Glutamatergic neuron (in vitro differentiated cells): ENCODE measurements at regions not wholly inside any gene's neighbourhood (a gene's known extent, or its start where the extent isn't known, plus 50 kb on each side); places are given as distances from the start of the nearest gene placed in this dataset.

Experiments
- DNase-seq: peaks from one replicate; pipeline ENCODE4 v3.0.0; 2022
- H3K27ac Mint-ChIP-seq: one replicate; pipeline ENCODE4 v1.8.0; 2020; ENCODE audit warnings: mild to moderate bottlenecking, mixed read lengths, inconsistent platforms; ENCODE audit not compliant: unreplicated experiment
- H3K27me3 Mint-ChIP-seq: one replicate; pipeline ENCODE4 v1.8.0; 2020; ENCODE audit warnings: mild to moderate bottlenecking, moderate library complexity, mixed read lengths, inconsistent platforms; ENCODE audit not compliant: unreplicated experiment
- H3K36me3 Mint-ChIP-seq: one replicate; pipeline ENCODE4 v1.8.0; 2020; ENCODE audit warnings: mild to moderate bottlenecking, mixed read lengths, inconsistent platforms; ENCODE audit not compliant: unreplicated experiment
- H3K4me1 Mint-ChIP-seq: one replicate; pipeline ENCODE4 v1.8.0; 2020; ENCODE audit warnings: mild to moderate bottlenecking, low read depth, mixed read lengths, inconsistent platforms; ENCODE audit not compliant: unreplicated experiment
- H3K4me3 Mint-ChIP-seq: one replicate; pipeline ENCODE4 v1.8.0; 2020; ENCODE audit warnings: mild to moderate bottlenecking, mixed read lengths, inconsistent platforms; ENCODE audit not compliant: unreplicated experiment
- H3K9me3 Mint-ChIP-seq: one replicate; pipeline ENCODE4 v1.8.0; 2020; ENCODE audit warnings: mild to moderate bottlenecking, moderate library complexity, mixed read lengths, inconsistent platforms; ENCODE audit not compliant: unreplicated experiment
- TF ChIP-seq, protein P1 (sequence below): fragments of 200-600 bp; sonication (generic); IDR thresholded peaks from one replicate; pipeline ENCODE4 v1.5.0; 2021; ENCODE audit not compliant: partially characterized antibody, unreplicated experiment

DNA sequence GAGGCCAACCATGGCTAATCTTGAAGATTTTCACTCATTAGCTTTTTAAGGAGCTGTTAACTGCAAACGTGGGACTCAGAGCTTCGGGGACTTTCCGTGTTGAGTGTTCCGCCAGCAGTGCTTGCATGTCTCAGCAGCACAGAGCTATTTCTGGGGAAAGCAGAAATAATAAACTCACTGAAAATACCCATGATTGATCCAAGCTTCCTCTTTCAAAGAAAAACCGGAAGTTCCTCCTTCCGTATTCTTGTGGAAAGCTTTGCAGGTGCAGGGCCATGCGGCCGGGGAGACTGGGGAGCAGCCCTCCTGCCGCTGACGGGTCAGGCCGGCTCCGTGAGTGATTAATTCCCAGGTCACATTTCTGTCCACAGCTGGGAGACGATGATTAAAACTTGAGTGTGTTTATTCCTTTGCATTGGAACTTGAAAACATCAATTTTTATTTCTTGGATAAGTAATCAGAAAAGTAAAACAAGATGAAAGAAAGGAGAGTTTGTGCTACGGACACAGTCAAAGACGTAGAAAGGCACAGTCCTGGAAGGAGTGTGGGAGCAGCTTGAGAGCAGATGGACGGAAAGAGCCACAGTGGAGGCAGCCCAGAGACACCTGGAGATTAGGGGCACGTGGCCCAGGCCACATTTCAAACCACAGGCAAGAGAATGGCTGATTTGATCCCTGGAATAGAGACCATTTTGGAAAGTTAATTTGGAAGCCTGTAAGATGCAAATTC lies 54.2 kb upstream of the CTDP1 start:
- TF ChIP-seq, protein P1, sequence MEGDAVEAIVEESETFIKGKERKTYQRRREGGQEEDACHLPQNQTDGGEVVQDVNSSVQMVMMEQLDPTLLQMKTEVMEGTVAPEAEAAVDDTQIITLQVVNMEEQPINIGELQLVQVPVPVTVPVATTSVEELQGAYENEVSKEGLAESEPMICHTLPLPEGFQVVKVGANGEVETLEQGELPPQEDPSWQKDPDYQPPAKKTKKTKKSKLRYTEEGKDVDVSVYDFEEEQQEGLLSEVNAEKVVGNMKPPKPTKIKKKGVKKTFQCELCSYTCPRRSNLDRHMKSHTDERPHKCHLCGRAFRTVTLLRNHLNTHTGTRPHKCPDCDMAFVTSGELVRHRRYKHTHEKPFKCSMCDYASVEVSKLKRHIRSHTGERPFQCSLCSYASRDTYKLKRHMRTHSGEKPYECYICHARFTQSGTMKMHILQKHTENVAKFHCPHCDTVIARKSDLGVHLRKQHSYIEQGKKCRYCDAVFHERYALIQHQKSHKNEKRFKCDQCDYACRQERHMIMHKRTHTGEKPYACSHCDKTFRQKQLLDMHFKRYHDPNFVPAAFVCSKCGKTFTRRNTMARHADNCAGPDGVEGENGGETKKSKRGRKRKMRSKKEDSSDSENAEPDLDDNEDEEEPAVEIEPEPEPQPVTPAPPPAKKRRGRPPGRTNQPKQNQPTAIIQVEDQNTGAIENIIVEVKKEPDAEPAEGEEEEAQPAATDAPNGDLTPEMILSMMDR: no peak
- Mint-ChIP-seq H3K4me3 (no peak overlapping the region), H3K27me3 (peaks cover 6% of the 10 kb centered on the region), H3K27ac (no peak overlapping the region), H3K4me1 (peaks cover 4% of the 10 kb centered on the region), H3K9me3 (peaks cover 5% of the 10 kb centered on the region), H3K36me3 (no peaks in the 10 kb centered on the region)
- no peak for DNase-seq

DNA sequence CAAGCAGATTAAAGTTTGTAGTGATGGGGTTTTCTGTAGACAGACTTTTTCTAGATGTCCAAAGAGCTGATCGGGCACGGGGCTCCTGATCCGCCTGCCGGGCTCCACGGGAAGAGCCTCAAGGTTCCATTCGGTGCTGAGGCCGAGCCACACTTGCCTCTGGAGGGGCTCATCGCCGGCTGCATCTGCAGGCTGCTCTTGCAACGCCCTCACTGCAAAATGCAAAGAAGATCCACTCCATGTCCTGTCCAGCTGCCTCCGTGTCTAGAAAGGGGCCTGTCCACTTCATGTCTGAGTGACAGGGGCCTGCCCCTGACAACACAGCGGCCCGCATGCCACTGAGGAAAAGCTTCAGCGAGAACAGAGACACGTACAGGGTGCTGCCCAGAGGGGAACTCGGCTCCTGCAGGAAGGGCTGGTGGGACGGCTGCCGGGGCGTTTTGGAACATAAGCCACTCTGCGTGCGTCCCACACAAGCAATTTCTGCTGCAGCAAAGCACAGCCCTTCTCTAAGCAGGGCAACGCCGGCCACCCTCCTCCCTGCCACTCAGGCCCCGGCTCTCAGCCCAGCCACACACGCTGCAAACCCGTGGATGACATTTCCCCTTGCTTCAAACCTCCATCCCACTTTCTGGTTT lies 53.6 kb upstream of the CTDP1 start:
- Mint-ChIP-seq H3K9me3 (peaks cover 9% of the 10 kb centered on the region), H3K27me3 (peaks cover 4% of the 10 kb centered on the region), H3K27ac (no peak overlapping the region), H3K4me1 (peaks cover 4% of the 10 kb centered on the region), H3K4me3 (peak overlapping the region; percentile 5), H3K36me3 (peaks cover 4% of the 10 kb centered on the region)
- no peak for DNase-seq
- TF ChIP-seq, protein P1: no peak

DNA sequence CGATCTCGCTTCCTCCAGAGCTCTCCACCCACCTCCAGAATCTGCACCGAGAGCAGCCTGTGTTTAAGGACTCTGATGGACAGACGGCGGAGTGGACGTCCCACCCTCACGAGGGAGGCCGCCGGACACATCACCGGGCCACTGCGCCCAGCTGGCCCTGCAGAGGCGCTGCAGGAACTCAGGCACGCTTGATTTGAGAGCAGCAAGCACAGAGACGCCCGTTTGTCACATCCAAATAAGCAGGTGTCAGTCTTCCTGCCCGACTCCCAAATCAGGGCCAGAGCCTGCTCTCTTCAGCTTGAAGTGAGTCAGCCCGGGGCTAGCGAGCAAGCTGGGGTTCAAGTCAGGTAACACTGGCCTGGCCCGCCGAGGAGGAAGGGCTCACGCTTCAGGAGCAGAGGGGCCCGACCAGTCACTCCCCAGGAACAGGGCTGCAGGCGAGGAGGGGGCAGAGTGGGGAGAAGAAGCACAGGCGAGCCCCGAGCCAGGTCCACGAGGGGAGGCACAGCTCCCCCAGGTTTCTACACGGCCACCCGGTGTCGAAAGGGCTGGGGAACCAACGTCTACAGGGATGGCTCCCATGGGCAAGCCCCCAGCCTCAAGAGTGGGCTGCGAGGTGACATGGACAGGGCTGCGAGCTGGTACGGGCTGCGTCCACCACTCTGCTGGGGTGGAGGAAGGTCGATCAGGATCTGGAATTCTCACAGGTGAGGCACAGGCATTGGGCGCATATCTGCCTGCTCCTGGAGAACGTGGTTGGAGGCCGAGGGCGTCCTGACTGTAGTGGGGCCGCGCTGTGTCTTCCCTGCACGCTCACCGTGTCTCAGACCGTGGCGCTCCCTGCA lies 52.5 kb upstream of the CTDP1 start:
- Mint-ChIP-seq H3K36me3 (peaks cover 8% of the 10 kb centered on the region), H3K27me3 (peaks cover 4% of the 10 kb centered on the region), H3K9me3 (peaks cover 9% of the 10 kb centered on the region), H3K27ac (no peak overlapping the region), H3K4me1 (peaks cover 4% of the 10 kb centered on the region), H3K4me3 (no peak overlapping the region)
- no peak for DNase-seq
- TF ChIP-seq, protein P1: no peak

DNA sequence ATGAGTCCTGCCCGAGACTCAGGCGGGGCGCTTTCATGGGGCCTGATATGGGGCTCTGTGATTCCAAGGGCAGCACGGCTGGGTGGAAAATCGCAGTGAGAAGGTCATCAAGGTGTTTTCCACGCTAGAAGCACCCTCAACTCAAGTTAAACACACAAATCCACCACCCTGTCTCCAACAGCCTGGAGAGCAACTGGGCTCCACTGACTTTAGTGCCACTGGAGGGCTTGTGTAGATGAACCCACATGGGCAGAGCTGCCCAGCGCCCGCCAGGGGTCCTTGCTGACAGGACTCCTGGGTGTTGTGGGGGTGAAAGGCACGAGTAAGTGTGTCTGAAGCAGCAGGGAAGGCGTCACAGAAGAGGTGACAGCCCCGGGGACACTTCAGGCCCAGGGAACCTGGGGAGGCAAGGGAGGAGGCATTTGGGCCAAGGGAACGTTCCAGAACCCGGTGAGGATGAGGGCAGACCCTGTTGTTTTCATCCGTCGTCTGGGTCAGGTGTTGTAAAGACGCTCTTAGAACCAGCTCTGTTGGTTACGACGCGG lies 51.8 kb upstream of the CTDP1 start:
- peaks cover 4% of the 10 kb centered on the region for H3K4me1 Mint-ChIP-seq
- TF ChIP-seq, protein P1: no peak
- no peak overlapping the region for H3K4me3 Mint-ChIP-seq
- H3K27me3 Mint-ChIP-seq: peaks cover 4% of the 10 kb centered on the region
- no peak overlapping the region for H3K27ac Mint-ChIP-seq
- peaks cover 8% of the 10 kb centered on the region for H3K36me3 Mint-ChIP-seq
- no peak for DNase-seq
- H3K9me3 Mint-ChIP-seq: peaks cover 9% of the 10 kb centered on the region
